Uterus (tissue), 3 donors: ENCODE measurements at regions not wholly inside any gene's neighbourhood (a gene's known extent, or its start where the extent isn't known, plus 50 kb on each side); places are given as distances from the start of the nearest gene placed in this dataset.

Experiments
- DNase-seq, 2 donors: peaks; one replicate each; pipeline ENCODE4 v3.0.0-alpha.2; 2019 to 2020
- H3K27ac ChIP-seq, 2 donors: fragments of 200-600 bp; sonication (generic); 1 replicate in 1 of 2; 2 replicates in 1 of 2; pipeline ENCODE4 v1.5.1; 2016 to 2018
- H3K27me3 ChIP-seq, 2 donors: fragments of 200-600 bp; sonication (generic); one replicate each; pipeline ENCODE4 v1.5.1; 2018 to 2019; ENCODE audit warnings: control low read depth in 1 of 2
- H3K36me3 ChIP-seq, 2 donors: fragments of 200-600 bp; sonication (generic); one replicate each; pipeline ENCODE4 v1.5.1; 2019; ENCODE audit warnings: control low read depth in 1 of 2
- H3K4me1 ChIP-seq, 2 donors: fragments of 200-600 bp; sonication (generic); one replicate each; pipeline ENCODE4 v1.5.1; 2018 to 2019; ENCODE audit warnings: control low read depth in 1 of 2
- H3K4me3 ChIP-seq, 2 donors: fragments of 200-600 bp; sonication (generic); 1 replicate in 1 of 2; 2 replicates in 1 of 2; pipeline ENCODE4 v1.5.1; 2018 to 2019; ENCODE audit warnings: mild to moderate bottlenecking in 1 of 2
- H3K9me3 ChIP-seq, 2 donors: fragments of 200-600 bp; sonication (generic); one replicate each; pipeline ENCODE4 v1.5.1; 2019; ENCODE audit warnings: control low read depth in 1 of 2
- POLR2A ChIP-seq, 2 donors: fragments of 450-650 bp; IDR thresholded peaks; one replicate each; pipeline ENCODE4 v1.6.1; 2016; ENCODE audit warnings: antibody characterized with exemption in 2 of 2, mild to moderate bottlenecking in 1 of 2, moderate library complexity in 1 of 2
- intact Hi-C: fragments of 100-400 bp; cut with DNase I; formaldehyde crosslinking; loops from one replicate; pipeline ENCODE4 v1.15.1; 2023; ENCODE audit warnings: low total_unique reads
- TF ChIP-seq, protein P1 (sequence below), 4 experiments: fragments of 200-600 bp in 2 of 4; fragments of 450-650 bp in 2 of 4; sonication (generic) in 2 of 4; IDR thresholded peaks; one replicate each; pipeline ENCODE4 v1.5.1; 2016 to 2019; ENCODE audit warnings: antibody characterized with exemption in 4 of 4, mild to moderate bottlenecking in 2 of 4, moderate library complexity in 1 of 4
- donor health status: DM: yes; HTN: yes; CAD: no.

DNA sequence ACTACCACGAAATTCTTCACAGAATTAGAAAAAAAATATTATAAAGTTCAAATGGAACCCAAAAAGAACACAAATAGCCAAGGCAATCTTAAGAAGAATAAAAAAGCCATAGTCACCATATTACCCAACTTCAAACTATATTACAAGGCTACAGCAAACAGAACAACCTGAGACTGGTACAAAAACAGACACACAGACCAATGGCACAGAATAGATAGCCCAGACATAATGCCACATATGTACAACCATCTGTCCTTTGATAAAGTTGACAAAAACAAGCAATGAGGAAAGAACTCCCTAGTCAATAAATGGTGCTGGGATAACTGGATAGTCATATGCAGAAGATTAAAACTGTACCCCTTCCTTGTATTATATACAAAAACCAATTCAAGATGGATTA, 808.5 kb upstream of the ZWINT start:
- intact Hi-C loops: no loop called here
- Histone ChIP-seq H3K4me1 (no peaks in the 10 kb centered on the region), H3K4me3 (no peak overlapping the region), H3K27ac (no peak overlapping the region), H3K36me3 (no peaks in the 10 kb centered on the region), H3K27me3 (no peaks in the 10 kb centered on the region), H3K9me3 (no peaks in the 10 kb centered on the region)
- DNase-seq: no peak
- TF ChIP-seq, protein P1, sequence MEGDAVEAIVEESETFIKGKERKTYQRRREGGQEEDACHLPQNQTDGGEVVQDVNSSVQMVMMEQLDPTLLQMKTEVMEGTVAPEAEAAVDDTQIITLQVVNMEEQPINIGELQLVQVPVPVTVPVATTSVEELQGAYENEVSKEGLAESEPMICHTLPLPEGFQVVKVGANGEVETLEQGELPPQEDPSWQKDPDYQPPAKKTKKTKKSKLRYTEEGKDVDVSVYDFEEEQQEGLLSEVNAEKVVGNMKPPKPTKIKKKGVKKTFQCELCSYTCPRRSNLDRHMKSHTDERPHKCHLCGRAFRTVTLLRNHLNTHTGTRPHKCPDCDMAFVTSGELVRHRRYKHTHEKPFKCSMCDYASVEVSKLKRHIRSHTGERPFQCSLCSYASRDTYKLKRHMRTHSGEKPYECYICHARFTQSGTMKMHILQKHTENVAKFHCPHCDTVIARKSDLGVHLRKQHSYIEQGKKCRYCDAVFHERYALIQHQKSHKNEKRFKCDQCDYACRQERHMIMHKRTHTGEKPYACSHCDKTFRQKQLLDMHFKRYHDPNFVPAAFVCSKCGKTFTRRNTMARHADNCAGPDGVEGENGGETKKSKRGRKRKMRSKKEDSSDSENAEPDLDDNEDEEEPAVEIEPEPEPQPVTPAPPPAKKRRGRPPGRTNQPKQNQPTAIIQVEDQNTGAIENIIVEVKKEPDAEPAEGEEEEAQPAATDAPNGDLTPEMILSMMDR (IDR thresholded peaks at IDR 0.05): no peak
- no peak for TF ChIP-seq POLR2A (IDR thresholded peaks at IDR 0.05)

DNA sequence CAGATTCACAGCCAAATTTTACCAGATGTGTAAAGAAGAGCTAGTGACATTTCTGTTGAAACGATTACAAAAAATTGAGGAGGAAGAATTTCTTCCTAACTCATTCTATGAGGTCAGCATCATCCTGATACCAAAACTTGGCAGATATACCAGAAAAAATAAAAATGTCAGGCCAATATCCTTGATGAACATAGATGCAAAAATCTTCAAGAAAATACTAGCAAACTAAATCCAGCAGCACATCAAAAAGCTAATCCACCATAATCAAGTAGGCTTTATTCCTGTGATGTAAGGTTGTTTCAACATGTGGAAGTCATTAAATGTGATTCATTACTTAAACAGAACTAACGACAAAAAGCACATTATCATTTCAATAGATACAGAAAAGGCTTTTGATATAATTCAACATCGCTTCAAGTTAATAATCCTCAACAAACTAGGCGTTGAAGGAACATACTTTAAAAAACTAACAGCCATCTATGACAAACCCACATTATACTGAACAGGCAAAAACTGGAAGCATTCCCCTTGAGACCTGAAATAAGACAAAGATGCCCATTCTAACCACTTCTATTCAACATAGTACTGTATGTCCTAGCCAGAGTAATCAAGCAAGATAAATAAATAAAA, 807.7 kb upstream of the ZWINT start:
- Histone ChIP-seq H3K27ac (no peak overlapping the region), H3K4me3 (no peak overlapping the region), H3K4me1 (no peaks in the 10 kb centered on the region), H3K36me3 (no peaks in the 10 kb centered on the region), H3K27me3 (no peaks in the 10 kb centered on the region), H3K9me3 (no peaks in the 10 kb centered on the region)
- intact Hi-C loops: no loop called here
- TF ChIP-seq POLR2A (IDR thresholded peaks at IDR 0.05): no peak
- TF ChIP-seq, protein P1 (IDR thresholded peaks at IDR 0.05): no peak
- no peak for DNase-seq

DNA sequence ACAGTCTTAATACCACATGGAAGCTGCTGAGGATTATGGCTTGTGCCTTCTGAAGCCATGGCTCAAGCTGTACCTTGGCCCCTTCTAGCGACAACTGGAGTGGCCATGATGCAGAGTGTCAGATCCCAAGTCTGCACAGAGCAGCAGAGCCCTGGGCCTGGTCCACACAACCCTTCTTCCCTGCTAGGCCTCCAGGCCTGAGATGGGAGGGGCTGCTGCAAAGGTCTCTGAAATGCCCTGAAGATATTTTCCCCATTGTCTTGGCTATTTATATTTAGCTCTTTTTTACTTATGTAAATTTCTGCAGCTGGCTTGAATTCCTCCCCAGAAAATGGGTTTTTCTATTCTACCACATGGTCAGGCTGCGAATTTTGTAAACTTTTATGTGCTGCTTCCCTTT, 804.6 kb upstream of the ZWINT start:
- Histone ChIP-seq H3K36me3 (peaks cover 0 to 2% of the 10 kb centered on the region in 2 donors), H3K9me3 (no peaks in the 10 kb centered on the region), H3K4me3 (no peak overlapping the region), H3K27me3 (no peaks in the 10 kb centered on the region), H3K4me1 (no peaks in the 10 kb centered on the region), H3K27ac (no peak overlapping the region)
- intact Hi-C loops: no loop called here
- TF ChIP-seq, protein P1 (IDR thresholded peaks at IDR 0.05): no peak
- no peak for TF ChIP-seq POLR2A (IDR thresholded peaks at IDR 0.05)
- DNase-seq: no peak

DNA sequence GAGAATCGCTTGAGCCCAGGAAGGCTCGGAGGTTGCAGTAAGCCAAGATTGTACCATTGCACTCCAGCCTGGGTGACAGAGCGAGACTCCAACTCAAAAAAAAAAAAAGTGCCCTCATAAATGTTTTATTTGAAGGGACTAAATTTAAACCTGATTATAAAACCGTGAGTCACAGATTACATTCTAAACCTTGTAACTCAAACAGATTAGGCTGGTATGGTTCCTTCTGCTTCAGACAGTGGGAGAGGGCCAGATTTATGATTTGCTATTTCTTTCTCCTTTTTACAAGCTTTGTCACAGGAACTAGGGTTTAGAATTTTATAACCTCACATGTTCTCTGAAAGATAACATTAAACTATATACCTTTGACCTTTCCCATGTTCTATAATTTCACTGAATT, 801.2 kb upstream of the ZWINT start:
- TF ChIP-seq POLR2A (IDR thresholded peaks at IDR 0.05): no peak
- TF ChIP-seq, protein P1 (IDR thresholded peaks at IDR 0.05): no peak
- no peaks in the 10 kb centered on the region for H3K9me3 ChIP-seq
- H3K27me3 ChIP-seq: no peaks in the 10 kb centered on the region
- peaks cover 0 to 2% of the 10 kb centered on the region in 2 donors for H3K36me3 ChIP-seq
- no peak overlapping the region for H3K27ac ChIP-seq
- H3K4me3 ChIP-seq: no peak overlapping the region
- intact Hi-C loops: no loop called here
- no peaks in the 10 kb centered on the region for H3K4me1 ChIP-seq
- no peak for DNase-seq

GRCh38 chr10:57161157-57161556, 800.1 kb upstream of the ZWINT start:
- intact Hi-C loops: no loop called here
- no peak overlapping the region for H3K27ac ChIP-seq
- H3K4me1 ChIP-seq: no peaks in the 10 kb centered on the region
- no peaks in the 10 kb centered on the region for H3K9me3 ChIP-seq
- H3K4me3 ChIP-seq: no peak overlapping the region
- DNase-seq: no peak
- H3K36me3 ChIP-seq: peaks cover 0 to 2% of the 10 kb centered on the region in 2 donors
- TF ChIP-seq, protein P1 (IDR thresholded peaks at IDR 0.05): no peak
- TF ChIP-seq POLR2A (IDR thresholded peaks at IDR 0.05): no peak
- H3K27me3 ChIP-seq: no peaks in the 10 kb centered on the region
